ENCODE measurements at regions not wholly inside any gene's neighbourhood (a gene's known extent, or its start where the extent isn't known, plus 50 kb on each side); places are given as distances from the start of the nearest gene placed in this dataset. TPM values are rescaled to one million over a fixed set of nuclear protein-coding genes. Genes with fewer than 3 reads are reported as not detected.

DNA sequence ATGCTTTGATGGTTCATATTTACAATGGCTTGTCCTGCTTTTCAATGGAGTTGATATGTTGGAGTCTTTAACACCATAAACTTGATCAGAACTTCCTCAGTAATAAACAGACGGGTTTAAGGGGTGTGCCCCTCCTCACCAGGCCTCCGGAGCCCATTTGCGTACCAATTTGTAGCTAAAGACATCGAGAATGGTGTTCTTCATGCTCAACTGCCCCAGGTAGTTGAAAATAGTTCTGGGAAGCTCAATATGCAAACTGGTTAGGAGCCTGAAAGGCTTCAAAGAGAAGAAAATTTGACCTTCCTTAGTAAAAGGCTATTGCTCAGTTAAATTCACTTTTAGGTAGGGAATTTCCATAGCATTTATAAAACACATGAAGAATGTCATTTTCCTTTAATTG is 68.1 kb upstream of the RRP15 start:
- 49% methylated on average over 4 of the region's 4 CpGs for WGBS (ENCODE audit: low lambda C conversion rate, missing lambda C conversion rate)
- no peak overlapping the region for H3K4me2 ChIP-seq
- no peak for DNase-seq (ENCODE audit: low spot score)
- H2AFZ ChIP-seq: no peak overlapping the region
- TF ChIP-seq EZH2 (IDR thresholded peaks at IDR 0.05; ENCODE audit: borderline replicate concordance) (no peak), EZH2phosphoT487 (IDR thresholded peaks at IDR 0.05; ENCODE audit: low read depth, severe bottlenecking, unreplicated experiment) (no peak)
- TF ChIP-seq, protein P1, sequence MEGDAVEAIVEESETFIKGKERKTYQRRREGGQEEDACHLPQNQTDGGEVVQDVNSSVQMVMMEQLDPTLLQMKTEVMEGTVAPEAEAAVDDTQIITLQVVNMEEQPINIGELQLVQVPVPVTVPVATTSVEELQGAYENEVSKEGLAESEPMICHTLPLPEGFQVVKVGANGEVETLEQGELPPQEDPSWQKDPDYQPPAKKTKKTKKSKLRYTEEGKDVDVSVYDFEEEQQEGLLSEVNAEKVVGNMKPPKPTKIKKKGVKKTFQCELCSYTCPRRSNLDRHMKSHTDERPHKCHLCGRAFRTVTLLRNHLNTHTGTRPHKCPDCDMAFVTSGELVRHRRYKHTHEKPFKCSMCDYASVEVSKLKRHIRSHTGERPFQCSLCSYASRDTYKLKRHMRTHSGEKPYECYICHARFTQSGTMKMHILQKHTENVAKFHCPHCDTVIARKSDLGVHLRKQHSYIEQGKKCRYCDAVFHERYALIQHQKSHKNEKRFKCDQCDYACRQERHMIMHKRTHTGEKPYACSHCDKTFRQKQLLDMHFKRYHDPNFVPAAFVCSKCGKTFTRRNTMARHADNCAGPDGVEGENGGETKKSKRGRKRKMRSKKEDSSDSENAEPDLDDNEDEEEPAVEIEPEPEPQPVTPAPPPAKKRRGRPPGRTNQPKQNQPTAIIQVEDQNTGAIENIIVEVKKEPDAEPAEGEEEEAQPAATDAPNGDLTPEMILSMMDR (IDR thresholded peaks at IDR 0.05; ENCODE audit: poor library complexity): no peak
- no peaks in the 10 kb centered on the region for H4K20me1 ChIP-seq (ENCODE audit: insufficient read depth, poor library complexity, severe bottlenecking)
- H3K79me2 ChIP-seq: no peaks in the 10 kb centered on the region
- no peak overlapping the region for H3K4me3 ChIP-seq
- H3K4me1 ChIP-seq (ENCODE audit: insufficient read depth): no peaks in the 10 kb centered on the region
- H3K36me3 ChIP-seq (replicated peaks; ENCODE audit: insufficient read depth, low read depth): no peaks in the 10 kb centered on the region
- H3K27me3 ChIP-seq: peaks cover 10% of the 10 kb centered on the region
- H3K9me3 ChIP-seq (ENCODE audit: low read depth): no peaks in the 10 kb centered on the region
- no peaks in the 10 kb centered on the region for H3K9me2 ChIP-seq (replicated peaks; ENCODE audit: insufficient read depth)
- H3K27ac ChIP-seq: no peak overlapping the region

DNA sequence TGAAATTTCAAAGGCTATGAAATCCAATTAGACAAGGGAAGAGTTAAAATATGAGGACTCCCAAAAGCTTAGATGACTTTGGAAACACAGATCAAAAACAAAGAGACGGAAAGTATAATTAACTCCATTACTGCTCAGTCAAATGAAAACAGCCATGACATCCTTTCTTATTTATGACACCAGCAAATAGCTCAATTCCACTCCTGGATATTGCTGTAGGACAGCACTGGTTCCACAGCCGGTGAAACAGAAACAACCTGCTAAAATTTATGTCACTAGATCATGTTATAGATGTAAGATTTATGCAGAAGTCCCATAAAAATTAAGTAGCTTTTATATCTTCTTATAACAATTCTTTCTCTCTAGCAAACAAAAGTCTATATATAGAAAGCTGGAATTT is 65.6 kb upstream of the RRP15 start:
- no peak overlapping the region for H3K4me3 ChIP-seq
- no peaks in the 10 kb centered on the region for H4K20me1 ChIP-seq (ENCODE audit: insufficient read depth, poor library complexity, severe bottlenecking)
- H3K79me2 ChIP-seq: no peaks in the 10 kb centered on the region
- no peak overlapping the region for H3K27ac ChIP-seq
- H2AFZ ChIP-seq: no peak overlapping the region
- H3K9me2 ChIP-seq (replicated peaks; ENCODE audit: insufficient read depth): no peaks in the 10 kb centered on the region
- 60% methylated on average over 2 of the region's 2 CpGs for WGBS (ENCODE audit: low lambda C conversion rate, missing lambda C conversion rate)
- no peaks in the 10 kb centered on the region for H3K36me3 ChIP-seq (replicated peaks; ENCODE audit: insufficient read depth, low read depth)
- no peaks in the 10 kb centered on the region for H3K4me1 ChIP-seq (ENCODE audit: insufficient read depth)
- no peaks in the 10 kb centered on the region for H3K9me3 ChIP-seq (ENCODE audit: low read depth)
- no peak overlapping the region for H3K4me2 ChIP-seq
- no peak for TF ChIP-seq EZH2 (IDR thresholded peaks at IDR 0.05; ENCODE audit: borderline replicate concordance)
- peaks cover 11% of the 10 kb centered on the region for H3K27me3 ChIP-seq
- no peak for DNase-seq (ENCODE audit: low spot score)

DNA sequence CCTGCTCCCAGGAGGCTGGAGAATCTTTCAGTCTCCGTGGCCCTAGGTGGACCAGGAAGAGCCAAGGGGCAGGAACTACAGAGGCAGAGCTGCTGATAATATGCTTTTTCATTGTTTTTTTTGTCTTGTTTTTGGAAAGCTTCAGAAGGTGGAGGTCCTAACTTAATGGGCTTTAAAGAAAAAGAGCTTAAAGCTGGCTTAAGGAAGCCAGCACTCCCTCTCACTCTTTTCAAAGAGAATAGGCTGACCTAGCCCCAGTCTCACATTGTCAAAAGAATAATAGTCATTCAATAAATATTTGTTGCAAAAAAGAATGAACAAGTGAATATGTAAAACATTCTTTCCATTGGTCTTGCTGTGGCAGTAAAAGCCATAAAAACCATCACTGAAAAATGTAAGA is 61.0 kb upstream of the RRP15 start:
- Histone ChIP-seq H4K20me1 (ENCODE audit: insufficient read depth, poor library complexity, severe bottlenecking) (no peaks in the 10 kb centered on the region), H3K4me2 (no peak overlapping the region), H3K9me3 (ENCODE audit: low read depth) (no peaks in the 10 kb centered on the region), H2AFZ (no peak overlapping the region), H3K4me1 (ENCODE audit: insufficient read depth) (peaks cover 3% of the 10 kb centered on the region), H3K4me3 (no peak overlapping the region), H3K27ac (no peak overlapping the region), H3K79me2 (no peaks in the 10 kb centered on the region), H3K9me2 (replicated peaks; ENCODE audit: insufficient read depth) (no peaks in the 10 kb centered on the region), H3K27me3 (peaks cover 3% of the 10 kb centered on the region), H3K36me3 (replicated peaks; ENCODE audit: insufficient read depth, low read depth) (no peaks in the 10 kb centered on the region)
- 84% methylated on average over 1 of the region's 1 CpG for WGBS (ENCODE audit: low lambda C conversion rate, missing lambda C conversion rate)
- no peak for DNase-seq (ENCODE audit: low spot score)
- no peak for TF ChIP-seq EZH2phosphoT487 (IDR thresholded peaks at IDR 0.05; ENCODE audit: low read depth, severe bottlenecking, unreplicated experiment)

DNA sequence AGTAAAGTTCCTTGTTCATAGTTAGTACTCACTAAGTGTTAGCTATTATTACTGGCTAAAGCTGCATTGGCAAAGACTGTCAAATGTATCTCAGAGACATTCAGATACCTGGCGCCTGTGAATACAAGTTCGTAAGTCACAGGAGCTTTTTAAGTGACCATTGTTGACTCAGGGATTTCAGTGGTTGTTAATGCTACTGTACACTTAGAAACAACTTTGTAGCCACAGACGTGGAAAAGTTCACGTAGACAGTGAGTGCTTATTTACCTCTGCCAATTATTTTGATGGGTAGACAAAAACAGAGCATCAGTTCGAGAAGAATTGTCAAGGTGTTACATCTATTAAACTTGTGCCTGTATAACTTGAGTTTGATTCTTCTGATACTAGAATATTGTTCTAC is 59.1 kb upstream of the RRP15 start:
- Histone ChIP-seq H3K27ac (no peak overlapping the region), H2AFZ (no peak overlapping the region), H3K4me1 (ENCODE audit: insufficient read depth) (peaks cover 3% of the 10 kb centered on the region), H4K20me1 (ENCODE audit: insufficient read depth, poor library complexity, severe bottlenecking) (no peaks in the 10 kb centered on the region), H3K9me3 (ENCODE audit: low read depth) (no peaks in the 10 kb centered on the region), H3K9me2 (replicated peaks; ENCODE audit: insufficient read depth) (no peaks in the 10 kb centered on the region), H3K4me2 (no peak overlapping the region), H3K79me2 (no peaks in the 10 kb centered on the region), H3K36me3 (replicated peaks; ENCODE audit: insufficient read depth, low read depth) (no peaks in the 10 kb centered on the region), H3K27me3 (peaks cover 3% of the 10 kb centered on the region), H3K4me3 (no peak overlapping the region)
- no peak for TF ChIP-seq EZH2phosphoT487 (IDR thresholded peaks at IDR 0.05; ENCODE audit: low read depth, severe bottlenecking, unreplicated experiment)
- TF ChIP-seq, protein P1 (IDR thresholded peaks at IDR 0.05; ENCODE audit: poor library complexity): no peak
- TF ChIP-seq EZH2 (IDR thresholded peaks at IDR 0.05; ENCODE audit: borderline replicate concordance): no peak
- DNase-seq (ENCODE audit: low spot score): peak; percentile 5
- WGBS (ENCODE audit: low lambda C conversion rate, missing lambda C conversion rate): 74% methylated on average over 5 of the region's 5 CpGs

Small RNA genes in the stretch of these regions (small RNA-seq; reads per million reads assigned to genes)
- not detected for gene RNU1-141P
